GM19238 (cell line): ENCODE measurements at regions not wholly inside any gene's neighbourhood (a gene's known extent, or its start where the extent isn't known, plus 50 kb on each side); places are given as distances from the start of the nearest gene placed in this dataset.
"Not testable (repeated sequence)": the region's sequence is repeated elsewhere in the genome, so short reads cannot be mapped to it uniquely, and the experiment has no call there.

Experiments used
- DNase-seq: peaks from one replicate; pipeline ENCODE4 v3.0.0; 2011; ENCODE audit warnings: low spot score; ENCODE audit not compliant: insufficient read length

DNA sequence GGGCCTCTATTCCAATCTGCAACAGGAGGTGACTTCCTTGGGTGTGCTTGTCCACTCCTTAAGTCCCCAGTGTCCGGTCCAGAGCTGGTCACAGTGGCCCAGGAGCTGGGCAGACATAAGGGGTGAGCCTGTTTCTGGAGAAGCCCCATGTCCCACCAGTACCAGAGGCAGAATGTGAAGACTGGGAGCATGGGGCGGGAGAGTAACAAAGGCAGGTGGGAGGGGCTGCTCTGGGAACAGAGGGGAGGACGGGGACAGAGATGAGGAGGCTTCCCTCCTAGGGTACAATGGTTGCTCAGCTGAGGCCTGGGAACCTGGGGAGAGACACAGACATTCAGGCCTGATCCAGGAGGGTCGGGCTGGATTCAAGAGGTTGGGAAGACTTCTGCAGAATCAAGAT, 323.3 kb upstream of the TNRC6C start:
- DNase-seq = no peak

- not testable (repeated sequence) for DNase-seq
These were observed 322.7 kb upstream of the TNRC6C start for GRCh38 chr17:77635785-77636184.

DNA sequence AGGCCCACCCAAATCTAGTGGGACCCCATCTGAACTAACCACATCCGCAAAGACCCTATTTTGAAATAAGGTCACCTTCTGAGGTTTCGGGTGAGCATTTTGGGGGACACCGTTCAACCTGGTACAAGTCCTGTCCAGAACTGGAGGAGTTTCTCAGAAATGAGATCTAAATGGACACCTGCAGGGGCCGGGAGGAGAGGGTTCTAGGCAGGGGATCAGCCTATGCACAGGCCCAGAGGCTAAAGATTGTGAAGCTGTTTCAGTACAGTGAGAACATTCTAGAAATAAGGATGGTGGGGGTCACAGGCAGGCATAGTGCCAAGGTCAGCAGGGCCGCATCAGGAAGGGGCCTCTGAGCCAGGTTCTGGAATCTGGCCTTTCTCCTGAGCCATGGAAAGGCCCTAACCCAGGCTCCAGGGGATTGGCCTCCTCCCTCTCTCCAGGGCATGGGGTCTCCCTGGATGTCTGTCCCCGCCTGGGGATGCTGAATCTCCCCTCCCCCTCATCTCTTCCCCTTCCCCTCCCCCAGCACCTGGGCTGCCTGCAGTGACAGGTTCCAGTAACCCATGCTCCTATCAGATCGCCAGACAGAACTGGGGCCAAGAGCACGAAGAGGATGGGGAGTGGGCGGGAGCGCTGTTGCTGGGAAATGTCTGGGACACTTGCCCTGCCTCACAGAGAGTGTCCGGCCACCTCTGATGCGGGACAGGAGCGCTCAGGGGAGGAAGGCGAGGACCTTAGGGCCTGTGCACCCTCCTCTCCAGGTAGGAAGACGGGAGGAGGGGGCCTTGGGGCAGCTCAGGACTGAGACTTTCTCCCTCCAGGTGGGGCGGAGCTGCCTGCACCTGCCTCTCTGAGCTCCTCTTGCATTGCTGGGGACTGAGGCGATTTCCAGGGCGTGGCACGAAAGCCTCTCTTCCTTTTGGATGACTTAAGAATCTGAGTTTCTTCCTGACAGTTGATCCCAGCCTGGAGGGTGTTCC, 321.4 kb upstream of the TNRC6C start:
- DNase-seq = no peak

DNA sequence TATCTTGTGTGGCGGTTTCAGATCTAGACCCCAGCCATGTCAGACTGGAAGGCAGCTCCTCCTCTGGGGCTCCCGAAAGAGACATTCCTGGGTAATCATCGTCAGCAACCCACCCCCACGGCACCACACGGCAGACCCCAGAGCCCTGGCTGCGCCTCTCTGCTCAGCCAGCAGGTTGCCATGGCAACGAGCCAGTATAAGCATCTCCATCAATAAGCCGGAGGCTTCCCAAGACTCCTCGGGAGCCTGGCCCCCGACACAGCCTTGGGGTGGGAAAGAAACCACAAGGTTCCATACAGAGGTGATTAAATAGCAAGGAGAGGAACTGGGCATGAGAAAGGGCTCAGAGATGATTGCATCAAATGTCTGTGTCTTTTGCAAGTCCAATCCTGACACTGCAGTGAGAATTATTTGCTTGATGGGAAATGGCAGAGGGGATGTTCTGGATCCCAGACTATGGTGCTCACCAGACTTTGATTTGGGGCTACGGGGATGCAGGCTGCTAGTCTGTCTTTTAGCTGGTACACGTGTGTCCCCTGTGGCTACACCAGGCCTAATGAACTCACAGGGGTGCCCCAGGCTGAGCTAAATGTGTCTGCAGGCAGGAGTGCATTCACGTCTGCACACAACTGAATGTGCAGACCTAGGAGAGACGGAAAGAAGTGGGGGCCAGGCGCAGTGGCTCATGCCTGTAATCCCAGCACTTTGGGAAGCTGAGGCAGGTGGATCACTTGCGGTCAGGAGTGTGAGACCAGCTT, 320.5 kb upstream of the TNRC6C start:
- no peak for DNase-seq

GRCh38 chr17:77640252-77640651, 318.3 kb upstream of the TNRC6C start:
- DNase-seq = no peak

DNA sequence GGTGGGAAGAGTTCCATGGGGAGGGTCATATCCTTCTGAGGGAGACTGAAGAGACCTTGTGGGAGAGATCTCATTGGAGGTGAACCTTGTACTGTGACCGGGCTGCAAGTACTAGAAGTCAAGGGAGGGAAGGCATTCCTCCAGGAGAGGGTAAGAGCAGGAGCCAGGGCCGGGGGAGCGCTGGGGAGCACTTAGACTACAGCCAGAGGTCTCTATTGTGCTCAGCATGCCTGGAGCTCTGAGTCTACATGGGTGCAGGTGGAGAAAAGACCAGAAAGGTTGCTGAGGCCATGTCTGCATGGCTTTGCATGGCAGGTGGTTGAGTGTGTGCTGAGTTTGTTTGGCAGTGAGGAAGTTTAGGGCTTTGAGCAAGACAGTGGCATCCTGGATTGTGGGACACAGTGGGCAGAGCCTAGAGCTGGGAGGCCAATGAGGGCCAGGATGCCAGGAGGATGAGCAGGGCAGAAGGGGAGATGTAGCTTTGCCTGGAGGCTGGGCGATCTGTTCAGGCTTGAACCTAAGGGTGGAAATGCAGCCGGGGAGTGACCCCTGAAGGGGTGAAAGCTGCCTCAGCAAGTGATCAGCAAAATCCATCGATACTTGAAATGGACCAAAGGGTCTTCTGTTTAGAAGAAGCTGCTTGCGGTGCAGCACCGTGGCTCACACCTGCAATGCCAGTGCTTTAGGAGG, 317.4 kb upstream of the TNRC6C start:
- no peak for DNase-seq

- no peak for DNase-seq
These were observed 316.8 kb upstream of the TNRC6C start for GRCh38 chr17:77641718-77642117.

- no peak for DNase-seq
These were observed 314.1 kb upstream of the TNRC6C start for GRCh38 chr17:77644181-77645071.

DNA sequence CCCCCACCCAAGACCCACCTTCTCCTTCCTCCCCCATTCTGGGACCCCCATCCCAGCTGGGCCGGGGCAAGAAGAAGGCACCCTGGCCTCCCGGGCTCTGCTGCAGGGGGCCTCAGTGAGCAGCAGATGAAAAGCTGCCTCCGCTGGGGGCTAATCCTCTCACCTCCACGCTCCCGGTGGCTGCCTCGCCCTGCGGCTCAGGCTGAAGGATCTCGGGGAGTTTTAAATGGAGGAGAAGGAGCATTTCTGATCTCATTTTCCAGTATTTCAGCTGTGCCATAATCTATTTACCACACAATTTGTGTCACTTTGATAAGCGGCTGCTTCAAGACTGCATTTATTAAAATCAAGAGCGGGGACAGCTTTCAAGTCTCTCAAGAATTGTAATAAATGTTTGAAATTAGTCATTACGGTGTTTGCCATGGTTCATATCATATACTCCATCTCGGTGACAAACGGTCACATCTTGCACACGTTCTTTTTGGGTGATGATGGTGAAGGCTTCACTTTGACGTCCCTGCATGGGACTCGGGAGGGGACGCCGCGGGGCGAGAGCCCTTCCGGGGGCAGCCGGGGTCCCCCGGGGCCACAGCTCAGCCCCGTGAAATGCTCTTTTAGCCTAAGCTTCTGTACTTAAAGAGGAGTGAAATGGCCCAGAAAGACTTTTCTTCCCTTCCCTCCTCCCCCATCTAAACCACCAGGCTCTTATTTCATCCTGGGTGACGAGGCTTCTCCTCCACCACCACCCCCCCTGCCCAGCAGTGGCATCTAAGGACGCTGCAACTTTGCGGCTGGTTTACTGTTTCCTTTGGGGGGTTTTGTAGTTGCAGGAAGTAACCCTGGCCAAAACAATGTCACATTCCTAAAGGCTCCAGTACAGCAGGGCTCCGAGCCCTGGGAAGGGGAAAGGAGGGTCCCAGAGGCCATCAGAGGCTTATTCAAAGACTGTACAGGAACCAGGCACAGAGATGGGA, 313.1 kb upstream of the TNRC6C start:
- no peak for DNase-seq

DNA sequence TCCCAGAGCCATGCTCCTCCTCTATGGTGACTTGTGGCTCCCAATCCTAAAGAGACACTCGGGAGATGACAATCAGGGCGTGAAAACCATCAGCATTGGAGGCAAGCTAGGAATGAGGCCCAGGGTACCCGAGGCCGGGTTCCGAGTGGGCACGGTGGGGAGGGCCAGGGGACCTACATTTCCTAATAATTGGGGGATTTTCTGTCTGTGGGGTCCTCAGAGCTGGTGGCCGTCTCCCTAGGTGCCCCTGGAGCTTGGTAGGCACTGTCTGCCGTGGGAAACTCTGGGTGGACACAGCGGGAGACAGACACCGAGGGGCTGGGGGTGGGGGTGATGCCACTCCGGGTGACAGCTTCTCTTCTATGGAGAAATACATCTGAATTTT, 312.5 kb upstream of the TNRC6C start:
- DNase-seq = no peak

DNA sequence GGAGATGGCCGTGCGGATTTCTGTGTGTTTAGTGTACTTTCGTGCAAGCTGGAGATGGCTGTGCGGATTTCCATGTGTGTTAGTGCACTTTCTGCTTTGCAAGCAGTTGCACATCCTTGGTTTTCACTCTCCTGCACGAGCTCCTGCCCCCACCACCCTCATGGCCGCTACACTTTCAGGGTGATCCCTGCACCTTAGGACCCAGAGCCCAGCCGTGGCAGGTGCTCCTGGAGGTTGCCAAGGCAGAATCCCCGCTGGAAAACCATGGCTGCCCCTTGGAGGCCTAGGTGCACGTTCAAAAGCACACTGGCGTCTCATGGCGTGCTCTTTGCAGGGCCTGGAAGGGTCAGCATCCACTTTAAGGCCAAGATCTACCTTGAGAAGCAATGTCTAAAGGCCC, 311.0 kb upstream of the TNRC6C start:
- no peak for DNase-seq

GRCh38 chr17:77649717-77650211, 308.7 kb upstream of the TNRC6C start:
- DNase-seq = no peak

GRCh38 chr17:77651988-77652387, 306.5 kb upstream of the TNRC6C start:
- no peak for DNase-seq

GRCh38 chr17:77654296-77654695, 304.2 kb upstream of the TNRC6C start:
- no peak for DNase-seq

DNA sequence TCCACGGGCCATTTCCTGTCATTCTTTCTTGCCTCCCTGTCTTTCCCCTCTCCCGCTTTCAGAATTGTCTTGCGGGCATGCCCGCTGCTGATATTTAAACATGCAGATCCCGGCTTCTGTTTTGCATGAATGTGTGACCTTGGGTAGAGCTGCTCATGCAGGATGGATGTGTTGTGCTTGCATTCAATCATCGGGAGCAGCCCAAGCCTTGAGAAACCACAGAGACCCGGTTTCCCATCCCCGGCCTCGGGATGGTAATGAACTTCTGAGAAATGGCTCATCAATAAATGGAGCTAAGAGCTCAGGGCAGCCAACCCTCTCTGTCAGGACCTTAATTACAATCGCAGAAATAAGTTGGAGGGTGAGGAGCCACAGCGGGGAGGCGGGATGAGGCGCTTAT, 303.7 kb upstream of the TNRC6C start:
- DNase-seq = no peak

GRCh38 chr17:77656054-77656453, 302.4 kb upstream of the TNRC6C start:
- DNase-seq = no peak

- no peak for DNase-seq
These were observed 300.7 kb upstream of the TNRC6C start for GRCh38 chr17:77657839-77658238.

DNA sequence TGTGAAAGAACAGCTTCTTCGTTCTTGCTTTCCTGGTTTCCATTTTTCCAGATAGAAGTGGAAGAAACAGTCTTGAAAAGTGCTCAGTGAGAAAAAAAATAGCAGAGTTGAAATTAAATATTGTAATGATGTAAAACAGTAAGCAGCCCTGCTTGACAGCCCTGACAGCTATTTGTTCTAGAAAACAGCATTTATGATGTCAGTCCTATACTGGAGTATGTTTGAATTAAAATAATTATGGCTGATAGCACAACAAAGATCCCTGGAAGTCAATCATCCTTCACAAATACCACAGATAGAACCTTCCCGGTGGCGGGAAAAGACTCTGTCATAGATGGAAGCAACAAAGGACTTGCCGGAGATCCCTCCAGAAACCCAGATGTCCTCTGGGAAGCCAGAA, 298.0 kb upstream of the TNRC6C start:
- DNase-seq = no peak

DNA sequence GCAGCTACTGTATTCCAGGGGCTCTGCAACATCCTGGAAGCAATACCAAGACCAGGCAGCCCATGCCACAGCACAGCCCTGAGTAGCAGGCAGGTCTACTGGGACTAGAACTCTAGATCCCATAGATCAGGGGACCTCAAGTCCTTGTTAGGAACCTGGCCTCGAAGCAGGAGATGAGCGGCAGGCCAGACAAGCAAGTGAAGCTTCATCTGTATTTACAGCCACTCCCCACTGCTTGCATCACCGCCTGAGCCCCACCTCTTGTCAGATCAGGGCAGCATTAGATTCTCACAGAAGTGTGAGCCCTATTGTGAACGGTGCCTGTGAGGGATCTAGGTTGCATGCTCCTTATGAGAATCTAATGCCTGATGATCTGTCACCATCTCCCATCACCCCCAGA, 295.7 kb upstream of the TNRC6C start:
- no peak for DNase-seq
